Activated CD4-positive, alpha-beta T cell treated with anti-CD3 and anti-CD28 coated beads, Interleukin-2, amount 50 U/mL, for 16 hours (primary cell): ENCODE measurements at regions not wholly inside any gene's neighbourhood (a gene's known extent, or its start where the extent isn't known, plus 50 kb on each side); places are given as distances from the start of the nearest gene placed in this dataset.

ENCODE experiments used
- DNase-seq: peaks from one replicate; pipeline ENCODE4 v3.0.0-alpha.2; 2020

DNA sequence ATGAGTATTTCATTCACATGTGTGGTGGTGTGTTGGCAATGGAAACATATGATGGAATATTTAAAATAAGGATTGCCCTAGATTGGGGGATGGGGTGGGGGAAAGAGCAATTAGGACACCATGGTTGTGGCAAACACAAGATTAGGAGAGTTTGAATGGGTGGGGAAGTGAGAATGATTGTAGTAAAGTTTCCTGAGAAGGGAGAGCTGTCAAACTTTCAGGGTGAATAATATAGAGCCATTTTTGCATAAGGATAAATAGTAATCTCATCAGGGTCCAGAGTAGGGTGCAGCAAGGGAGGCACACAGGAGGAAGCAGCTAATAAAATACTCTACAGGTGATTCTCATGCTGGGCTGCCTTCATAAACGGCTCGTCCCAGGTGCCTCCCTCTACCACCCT, 294.9 kb upstream of the MARCKS start:
- DNase-seq: no peak

- no peak for DNase-seq
Observed at GRCh38 chr6:113564371-113565171, 292.6 kb upstream of the MARCKS start.

- DNase-seq: no peak
Observed at GRCh38 chr6:113565306-113565705, 291.8 kb upstream of the MARCKS start.

DNA sequence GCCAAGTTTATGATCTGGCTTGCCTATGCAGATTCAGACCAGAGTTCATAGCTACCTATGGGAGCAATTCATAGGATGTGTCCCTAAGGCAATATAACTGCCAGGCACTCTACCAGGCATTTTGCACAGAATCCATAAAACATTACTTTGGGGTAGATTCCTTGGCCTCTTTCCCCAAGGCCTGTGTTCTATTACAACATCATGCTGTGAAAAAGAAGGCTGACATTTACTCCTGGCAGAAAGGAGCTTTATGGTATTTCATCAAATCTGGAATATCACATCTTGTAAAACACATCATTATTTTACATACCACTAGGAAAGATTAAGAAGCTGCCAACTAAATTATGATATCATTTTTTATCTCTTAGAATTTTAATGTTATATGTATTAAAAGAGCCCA, 287.0 kb upstream of the MARCKS start:
- DNase-seq: no peak

DNA sequence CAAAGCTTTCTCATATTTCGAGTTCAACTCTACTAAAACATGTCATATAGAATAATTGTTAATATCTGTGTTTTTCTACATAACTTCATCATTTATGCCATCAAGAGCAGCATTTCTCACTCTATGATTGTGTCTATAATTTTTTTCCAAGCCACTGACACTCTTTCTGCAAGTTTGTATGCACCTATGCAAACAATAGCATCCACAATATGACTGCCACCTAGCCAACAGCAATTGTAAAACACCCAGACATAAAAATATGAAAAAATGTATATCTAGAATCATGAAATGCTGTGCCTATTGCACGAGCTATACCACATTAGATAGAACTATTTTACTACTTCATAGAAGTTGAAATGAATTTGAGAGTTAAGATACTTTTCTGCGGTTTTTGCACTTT, 286.5 kb upstream of the MARCKS start:
- DNase-seq: no peak

DNA sequence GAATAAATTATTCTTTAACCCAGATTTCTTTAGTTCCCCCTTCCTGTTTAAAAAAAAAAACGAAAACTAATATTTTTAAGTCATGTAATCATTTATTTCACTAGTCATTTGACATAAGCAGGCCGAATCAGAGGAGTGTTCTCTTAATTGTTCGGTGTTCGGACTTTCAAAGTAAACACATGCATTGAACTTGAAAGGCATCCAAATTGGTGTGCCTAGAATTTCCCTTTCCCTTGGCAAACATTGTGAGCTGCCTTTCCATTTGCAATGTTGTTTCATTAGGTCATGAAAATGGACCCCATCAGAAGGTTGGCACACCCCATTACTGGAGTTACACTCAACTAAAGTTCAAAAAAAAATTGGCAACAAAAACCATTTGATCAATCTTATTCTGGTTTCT, 283.0 kb upstream of the MARCKS start:
- no peak for DNase-seq

- no peak for DNase-seq
Observed at GRCh38 chr6:113576310-113576709, 280.8 kb upstream of the MARCKS start.

GRCh38 chr6:113578691-113579090, 278.5 kb upstream of the MARCKS start:
- no peak for DNase-seq

DNA sequence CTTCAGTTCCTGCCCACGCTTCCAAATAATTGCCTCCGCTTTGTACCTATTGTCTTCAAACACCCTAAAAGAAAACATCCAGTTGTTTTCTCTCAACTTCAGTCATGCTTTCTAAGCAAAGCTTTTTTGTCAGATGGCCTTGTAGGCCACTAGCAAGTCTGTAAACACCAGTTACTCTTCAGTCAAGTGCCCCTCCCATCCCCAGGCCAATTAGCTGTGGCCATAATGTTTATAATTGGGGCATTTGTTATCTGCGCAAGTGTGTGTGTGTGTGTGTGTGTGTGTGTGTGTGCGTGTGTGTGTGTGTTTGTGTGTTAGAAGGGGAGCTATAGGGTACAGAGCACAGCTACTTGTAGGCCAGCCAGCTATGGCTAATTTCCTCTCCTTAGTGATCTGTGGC, 272.4 kb upstream of the MARCKS start:
- no peak for DNase-seq

DNA sequence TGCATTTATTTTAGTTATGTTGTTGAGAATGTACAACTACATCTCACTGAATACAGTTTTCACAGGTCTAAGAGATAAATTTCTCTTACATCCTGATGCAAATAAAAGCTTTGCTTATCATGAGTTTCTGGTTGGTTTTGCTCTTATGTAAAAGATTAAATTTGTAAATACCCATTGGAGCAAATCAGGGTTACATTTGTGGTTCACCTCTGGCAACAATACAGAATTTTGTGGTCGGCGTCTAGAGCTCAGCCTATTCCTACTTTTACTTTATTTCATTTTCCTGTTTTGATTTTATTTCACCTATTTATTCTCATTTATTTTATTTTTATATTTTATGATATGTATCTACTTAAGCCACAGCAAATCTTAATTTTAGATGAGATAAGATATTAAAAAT, 271.9 kb upstream of the MARCKS start:
- no peak for DNase-seq

GRCh38 chr6:113586413-113587077, 270.6 kb upstream of the MARCKS start:
- DNase-seq: no peak

DNA sequence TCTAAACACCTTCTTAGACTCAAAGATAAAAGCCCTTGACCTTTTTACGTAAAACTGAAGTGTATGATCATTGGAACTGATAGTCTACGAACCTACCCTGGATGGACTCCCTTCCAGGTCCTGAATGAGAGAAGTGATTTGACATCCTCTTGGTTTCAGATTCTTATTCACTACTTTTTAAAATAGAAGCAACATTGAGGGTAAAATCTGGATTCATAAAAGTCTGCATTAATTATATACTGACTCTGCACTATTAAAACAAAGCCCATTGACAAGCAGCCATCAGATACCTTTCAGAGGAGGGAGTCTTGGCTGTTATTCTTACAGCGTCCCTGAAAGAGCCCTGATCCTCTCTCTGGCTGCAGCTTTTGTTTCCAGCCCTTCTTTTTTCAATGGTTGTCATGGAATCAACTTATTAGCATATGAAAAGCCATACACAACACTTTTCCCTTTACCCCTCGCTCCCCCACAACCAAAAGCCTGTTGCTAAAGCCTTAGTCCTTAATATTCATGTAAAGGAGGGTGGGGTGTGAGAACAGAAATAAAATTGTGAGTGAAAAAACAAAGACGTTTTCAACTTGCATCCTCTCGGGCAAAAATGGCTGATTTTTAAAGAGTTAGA, 270.0 kb upstream of the MARCKS start:
- no peak for DNase-seq

DNA sequence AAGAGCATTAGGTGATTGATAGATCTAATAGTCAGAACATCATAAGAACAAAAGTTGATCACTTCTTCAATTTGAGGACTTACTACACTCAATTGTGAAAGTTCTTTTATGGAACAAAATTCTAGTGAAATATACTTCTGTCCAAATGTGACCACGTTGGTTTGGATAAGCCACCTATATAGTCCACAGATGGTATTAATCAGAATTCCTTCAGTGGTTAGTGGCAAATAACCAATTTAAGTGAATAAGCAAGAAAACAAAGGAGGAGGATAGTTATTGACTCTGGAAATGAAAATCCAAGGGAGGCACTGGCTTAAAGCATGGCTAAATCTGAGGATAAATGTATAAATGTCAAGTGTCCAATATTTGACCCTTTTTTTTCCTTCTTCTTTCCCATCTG, 268.5 kb upstream of the MARCKS start:
- no peak for DNase-seq

GRCh38 chr6:113591896-113592827, 265.0 kb upstream of the MARCKS start:
- DNase-seq: no peak

- no peak for DNase-seq
Observed at GRCh38 chr6:113594726-113595125, 262.4 kb upstream of the MARCKS start.

DNA sequence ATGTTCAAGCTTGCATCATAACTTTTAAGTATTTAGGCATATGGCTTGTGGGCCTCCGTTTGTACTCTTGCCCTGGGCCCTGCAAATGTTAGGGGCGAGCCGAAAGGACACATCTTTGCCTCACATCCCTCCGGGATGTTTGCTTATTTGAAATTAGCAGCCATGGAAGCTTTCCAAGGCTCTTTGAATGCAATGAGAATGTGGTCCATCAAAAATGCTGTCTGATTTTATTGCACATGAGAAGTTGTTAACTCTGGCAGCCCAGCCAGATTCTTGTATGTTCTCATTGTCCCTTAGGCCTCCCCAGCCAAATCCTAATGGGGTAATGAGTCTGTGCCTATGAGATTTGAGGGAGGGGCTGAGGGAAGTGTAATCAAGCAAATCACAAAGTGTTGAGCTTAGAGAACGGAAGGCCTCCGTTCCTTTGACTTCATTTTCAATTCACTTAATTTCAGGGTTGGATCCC, 261.2 kb upstream of the MARCKS start:
- DNase-seq: no peak

GRCh38 chr6:113596387-113597230, 260.5 kb upstream of the MARCKS start:
- no peak for DNase-seq

- no peak for DNase-seq
Observed at GRCh38 chr6:113597231-113597583, 259.9 kb upstream of the MARCKS start.

DNA sequence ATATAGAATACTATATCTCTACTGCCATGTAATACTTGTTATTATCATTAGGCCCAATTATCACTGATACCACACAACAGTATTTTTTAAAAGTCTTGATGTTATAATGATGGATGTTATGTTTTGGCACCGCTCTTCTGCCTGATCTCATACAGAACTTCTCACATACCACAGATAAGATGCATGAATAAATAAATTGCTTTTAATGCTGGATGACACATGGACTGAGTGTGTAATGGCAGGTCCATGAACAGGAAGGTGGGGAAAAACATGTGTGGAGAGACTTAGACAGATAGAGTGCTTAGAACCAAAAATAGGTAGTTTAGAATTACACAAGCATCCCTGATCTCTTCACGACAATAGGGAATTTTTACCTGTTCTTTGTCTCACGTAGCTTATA, 258.4 kb upstream of the MARCKS start:
- no peak for DNase-seq

DNA sequence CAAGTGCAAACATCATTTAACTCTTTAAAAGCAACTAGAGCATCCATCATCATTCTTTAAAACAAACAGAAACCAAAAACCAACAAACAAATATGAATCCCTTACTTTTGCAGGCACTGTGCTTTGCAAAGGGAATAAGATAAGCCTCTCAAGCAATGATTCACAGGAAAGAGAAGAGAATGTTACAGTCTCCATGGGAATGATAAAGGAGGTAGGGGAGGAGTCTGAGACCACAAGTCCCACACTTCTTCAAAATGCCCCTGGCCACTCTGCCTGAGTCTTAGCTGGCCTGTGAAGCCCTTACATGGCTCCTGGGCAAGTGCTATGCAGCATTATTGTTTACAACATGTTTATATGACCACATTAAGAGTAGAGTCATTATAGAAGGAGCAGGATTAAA, 257.7 kb upstream of the MARCKS start:
- DNase-seq: no peak

DNA sequence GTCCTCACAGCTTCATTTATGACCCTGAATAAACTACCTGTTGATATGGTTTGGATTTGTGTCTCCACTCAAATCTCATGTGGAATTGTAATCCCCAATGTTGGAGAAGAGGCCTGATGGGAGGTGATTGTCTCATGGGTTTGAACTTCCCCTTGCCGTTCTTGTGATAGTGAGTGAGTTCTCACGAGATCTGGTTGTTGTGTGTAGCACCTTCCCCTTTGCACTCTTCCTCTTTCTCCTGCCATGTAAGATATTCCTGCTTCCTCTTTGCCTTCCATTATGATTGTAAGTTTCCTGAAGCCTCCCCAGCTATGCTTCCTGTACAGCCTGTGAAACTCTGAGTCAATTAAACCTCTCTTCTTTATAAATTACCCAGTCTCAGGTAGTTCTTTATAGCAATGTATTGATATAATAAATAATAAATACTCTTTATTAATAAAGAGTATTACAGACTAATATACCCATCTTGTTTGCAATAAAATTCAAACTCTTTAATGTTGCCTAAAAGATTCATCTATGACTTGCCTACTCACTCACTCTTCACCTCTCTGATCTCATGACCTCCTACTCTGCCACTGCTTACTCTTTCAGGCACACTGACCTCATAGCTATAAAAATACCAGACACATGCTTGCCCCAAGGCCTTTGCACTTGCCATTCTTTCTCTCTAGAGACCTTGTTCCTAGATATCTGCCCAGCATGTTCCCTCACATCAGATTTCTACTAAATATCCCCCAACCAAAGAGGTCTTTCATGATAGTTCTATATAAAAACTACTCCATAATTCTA, 256.4 kb upstream of the MARCKS start:
- DNase-seq: no peak
